HFFc6 (cell line): ENCODE measurements at regions not wholly inside any gene's neighbourhood (a gene's known extent, or its start where the extent isn't known, plus 50 kb on each side); places are given as distances from the start of the nearest gene placed in this dataset.

ENCODE experiments used
- DNase-seq: peaks from one replicate; pipeline ENCODE4 v3.0.0-alpha.2; 2018
- H3K27ac Mint-ChIP-seq: 2 replicates; pipeline ENCODE4 v1.8.0; 2020; ENCODE audit warnings: mild to moderate bottlenecking, mixed read lengths
- H3K27me3 Mint-ChIP-seq: 2 replicates; pipeline ENCODE4 v1.8.0; 2021; ENCODE audit warnings: mild to moderate bottlenecking, moderate library complexity, mixed read lengths; ENCODE audit not compliant: insufficient read depth
- H3K36me3 Mint-ChIP-seq: 2 replicates; pipeline ENCODE4 v1.8.0; 2021; ENCODE audit warnings: low read depth, mixed read lengths
- H3K4me1 Mint-ChIP-seq: 2 replicates; pipeline ENCODE4 v1.8.0; 2020; ENCODE audit warnings: low read depth, mixed read lengths
- H3K4me3 Mint-ChIP-seq: 2 replicates; pipeline ENCODE4 v1.8.0; 2020; ENCODE audit warnings: mild to moderate bottlenecking, moderate library complexity, mixed read lengths
- H3K9me3 Mint-ChIP-seq: 2 replicates; pipeline ENCODE4 v1.8.0; 2020; ENCODE audit warnings: mild to moderate bottlenecking, mixed read lengths
- CTCF ChIP-seq: fragments of 200-600 bp; sonication (generic); IDR thresholded peaks from 2 replicates; pipeline ENCODE4 v1.5.0; 2021; ENCODE audit warnings: antibody characterized with exemption, mild to moderate bottlenecking

- TF ChIP-seq CTCF, result no peak
- H3K27me3 Mint-ChIP-seq, result no peaks in the 10 kb centered on the region
- no peaks in the 10 kb centered on the region for H3K4me1 Mint-ChIP-seq
- DNase-seq, result no peak
- no peak overlapping the region for H3K27ac Mint-ChIP-seq
- peaks cover 62% of the 10 kb centered on the region for H3K9me3 Mint-ChIP-seq
- no peaks in the 10 kb centered on the region for H3K36me3 Mint-ChIP-seq
- no peak overlapping the region for H3K4me3 Mint-ChIP-seq
These were observed 432.2 kb downstream of the IPO8 start for GRCh38 chr12:30263434-30263833.

GRCh38 chr12:30257618-30258017 is 438.1 kb downstream of the IPO8 start:
- Mint-ChIP-seq H3K27ac (no peak overlapping the region), H3K9me3 (peaks cover 76% of the 10 kb centered on the region), H3K4me1 (no peaks in the 10 kb centered on the region), H3K27me3 (no peaks in the 10 kb centered on the region; the same call in 1 of the 2 replicates), H3K36me3 (no peaks in the 10 kb centered on the region), H3K4me3 (no peak overlapping the region)
- DNase-seq, result no peak
- TF ChIP-seq CTCF, result no peak

- H3K36me3 Mint-ChIP-seq, result no peaks in the 10 kb centered on the region
- no peaks in the 10 kb centered on the region; the same call in 1 of the 2 replicates for H3K27me3 Mint-ChIP-seq
- DNase-seq, result no peak
- no peak for TF ChIP-seq CTCF
- peaks cover 57% of the 10 kb centered on the region for H3K9me3 Mint-ChIP-seq
- no peak overlapping the region for H3K27ac Mint-ChIP-seq
- no peaks in the 10 kb centered on the region for H3K4me1 Mint-ChIP-seq
- no peak overlapping the region for H3K4me3 Mint-ChIP-seq
These were observed 444.1 kb downstream of the IPO8 start for GRCh38 chr12:30251546-30251945.

GRCh38 chr12:30243426-30243825 is 452.2 kb downstream of the IPO8 start:
- no peak overlapping the region for H3K27ac Mint-ChIP-seq
- H3K4me3 Mint-ChIP-seq, result no peak overlapping the region
- H3K4me1 Mint-ChIP-seq, result no peaks in the 10 kb centered on the region
- no peak for TF ChIP-seq CTCF
- H3K9me3 Mint-ChIP-seq, result peaks cover 24% of the 10 kb centered on the region
- no peaks in the 10 kb centered on the region for H3K27me3 Mint-ChIP-seq
- H3K36me3 Mint-ChIP-seq, result no peaks in the 10 kb centered on the region; the same call in 1 of the 2 replicates
- no peak for DNase-seq

GRCh38 chr12:30219047-30219446 is 435.3 kb upstream of the TMTC1 start:
- Mint-ChIP-seq H3K4me1 (no peaks in the 10 kb centered on the region), H3K27ac (no peak overlapping the region), H3K36me3 (no peaks in the 10 kb centered on the region), H3K9me3 (no peaks in the 10 kb centered on the region; the same call in 1 of the 2 replicates), H3K4me3 (no peak overlapping the region), H3K27me3 (no peaks in the 10 kb centered on the region)
- DNase-seq, result no peak
- TF ChIP-seq CTCF, result no peak

GRCh38 chr12:30218073-30218472 is 434.3 kb upstream of the TMTC1 start:
- no peak for DNase-seq
- Mint-ChIP-seq H3K27ac (no peak overlapping the region), H3K36me3 (no peaks in the 10 kb centered on the region), H3K27me3 (no peaks in the 10 kb centered on the region), H3K4me3 (no peak overlapping the region), H3K4me1 (no peaks in the 10 kb centered on the region), H3K9me3 (no peaks in the 10 kb centered on the region; the same call in 1 of the 2 replicates)
- no peak for TF ChIP-seq CTCF
